Activated CD4-positive, alpha-beta memory T cell treated with anti-CD3 and anti-CD28 coated beads for 36 hours (primary cell): ENCODE measurements at regions not wholly inside any gene's neighbourhood (a gene's known extent, or its start where the extent isn't known, plus 50 kb on each side); places are given as distances from the start of the nearest gene placed in this dataset.

ENCODE experiments used
- CTCF ChIA-PET: fragments of 350-600 bp; sonication (Branson Sonifier 250); formaldehyde crosslinking; loops from one replicate; lab custom pipeline; 2021; ENCODE audit warnings: antibody characterized with exemption, inconsistent platforms; lab: Charles Lee
- POLR2A ChIA-PET: fragments of 350-600 bp; sonication (Branson Sonifier 250); formaldehyde crosslinking; loops from one replicate; lab custom pipeline; 2021; ENCODE audit warnings: antibody characterized with exemption; lab: Charles Lee
- DNase-seq: peaks from one replicate; pipeline ENCODE4 v3.0.0-alpha.2; 2020
- H3K27ac Mint-ChIP-seq: one replicate; pipeline ENCODE4 v1.8.0; 2021; ENCODE audit warnings: mixed read lengths
- H3K27me3 Mint-ChIP-seq: one replicate; pipeline ENCODE4 v1.8.0; 2021; ENCODE audit warnings: mixed read lengths
- H3K36me3 Mint-ChIP-seq: one replicate; pipeline ENCODE4 v1.8.0; 2021; ENCODE audit warnings: mixed read lengths
- H3K4me1 Mint-ChIP-seq: one replicate; pipeline ENCODE4 v1.8.0; 2021; ENCODE audit warnings: low read depth, mixed read lengths
- H3K4me3 Mint-ChIP-seq: one replicate; pipeline ENCODE4 v1.8.0; 2021; ENCODE audit warnings: mild to moderate bottlenecking, mixed read lengths
- H3K9me3 Mint-ChIP-seq: one replicate; pipeline ENCODE4 v1.8.0; 2021; ENCODE audit warnings: mixed read lengths
- intact Hi-C: fragments of 100-400 bp; cut with micrococcal nuclease; formaldehyde crosslinking; loops from one replicate; pipeline ENCODE4 v1.15.1; 2023

DNA sequence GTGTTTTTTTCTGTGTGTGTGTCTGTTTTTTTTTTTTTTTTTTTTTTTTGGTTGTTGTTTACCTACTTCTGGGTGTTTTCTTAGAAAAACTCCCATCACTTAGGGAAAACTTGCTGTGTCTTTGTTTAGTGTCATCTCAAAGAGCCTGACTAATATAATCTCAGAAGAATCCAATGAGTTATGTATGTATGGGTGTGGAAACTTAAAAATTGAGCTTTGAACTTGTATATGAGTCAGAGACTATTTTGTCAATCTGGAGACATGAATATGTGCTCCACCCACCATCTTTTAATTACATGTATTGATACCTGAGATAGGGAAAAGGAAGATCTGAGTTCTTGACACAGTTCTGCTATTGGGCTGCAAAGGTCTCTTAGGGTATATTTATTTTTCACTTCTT is 140.7 kb upstream of the SPRY2 start:
- Mint-ChIP-seq H3K9me3 (no peaks in the 10 kb centered on the region), H3K36me3 (no peaks in the 10 kb centered on the region), H3K4me3 (no peak overlapping the region), H3K4me1 (no peaks in the 10 kb centered on the region), H3K27me3 (no peaks in the 10 kb centered on the region), H3K27ac (no peak overlapping the region)
- intact Hi-C loops, result loop anchor here (1.0 kb wide), 1 partner anchor 11 kb away; no protein-coding TSS in a partner anchor
- POLR2A ChIA-PET, result no interaction called here
- CTCF ChIA-PET, result no interaction called here
- DNase-seq, result no peak

DNA sequence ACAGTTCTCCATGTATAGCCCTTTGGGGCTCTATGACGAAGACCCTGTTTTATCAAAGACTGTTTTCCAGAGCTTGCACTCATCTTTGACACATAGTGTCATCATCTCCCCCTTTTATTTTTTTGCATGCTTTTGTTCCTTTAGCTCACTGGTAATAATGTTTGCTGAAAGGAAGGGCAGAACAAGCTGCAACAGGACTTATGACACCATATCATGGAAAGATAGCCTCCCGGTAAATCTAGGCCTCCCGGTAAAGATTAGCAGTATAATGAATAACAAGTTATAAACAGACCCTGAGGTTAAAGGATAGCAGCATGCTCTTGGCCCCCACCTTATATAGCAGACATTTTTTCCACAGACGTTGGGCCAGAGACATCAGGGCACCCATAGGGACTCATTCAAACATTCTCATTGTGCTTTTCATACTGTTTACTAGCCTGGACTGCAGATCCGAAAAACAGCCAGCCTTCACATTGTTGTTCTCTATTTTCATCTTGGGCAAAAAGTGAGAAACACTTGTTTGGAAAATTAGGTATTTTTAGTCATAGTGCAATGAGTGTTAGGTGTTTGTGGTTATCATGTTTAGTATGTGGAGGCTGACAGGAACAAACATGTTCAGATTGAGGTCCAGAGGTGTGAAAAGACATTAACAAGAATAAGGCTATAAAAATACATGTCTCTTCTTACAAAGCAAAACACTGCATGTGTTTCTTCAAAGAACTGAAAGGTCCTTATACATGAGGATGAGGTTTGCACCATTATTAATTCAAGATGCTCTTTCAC is 136.9 kb upstream of the SPRY2 start:
- Mint-ChIP-seq H3K4me3 (no peak overlapping the region), H3K36me3 (no peaks in the 10 kb centered on the region), H3K27ac (no peak overlapping the region), H3K4me1 (no peaks in the 10 kb centered on the region), H3K9me3 (no peaks in the 10 kb centered on the region), H3K27me3 (no peaks in the 10 kb centered on the region)
- DNase-seq, result no peak
- intact Hi-C loops, result no loop called here
- ChIA-PET CTCF (no interaction called here), POLR2A (no interaction called here)

DNA sequence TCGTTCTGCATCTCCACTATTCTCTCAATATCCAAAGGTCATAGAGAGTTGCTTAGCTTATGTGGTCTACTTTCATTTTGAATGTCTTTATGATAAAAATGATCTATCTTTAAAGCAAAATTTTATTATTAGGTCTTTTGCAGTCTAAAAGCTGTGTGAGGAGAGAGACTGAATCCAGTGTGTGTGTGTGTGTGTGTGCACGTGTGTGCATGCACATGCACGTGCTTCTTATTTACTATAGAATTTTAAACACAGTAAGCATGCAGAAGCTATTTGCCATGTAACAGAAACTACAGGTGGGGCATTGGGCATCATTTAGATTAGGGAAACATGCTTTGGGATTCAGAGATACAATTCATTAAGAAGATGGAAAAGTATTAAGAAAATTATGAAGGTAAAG is 136.0 kb upstream of the SPRY2 start:
- CTCF ChIA-PET, result no interaction called here
- no peaks in the 10 kb centered on the region for H3K9me3 Mint-ChIP-seq

DNA sequence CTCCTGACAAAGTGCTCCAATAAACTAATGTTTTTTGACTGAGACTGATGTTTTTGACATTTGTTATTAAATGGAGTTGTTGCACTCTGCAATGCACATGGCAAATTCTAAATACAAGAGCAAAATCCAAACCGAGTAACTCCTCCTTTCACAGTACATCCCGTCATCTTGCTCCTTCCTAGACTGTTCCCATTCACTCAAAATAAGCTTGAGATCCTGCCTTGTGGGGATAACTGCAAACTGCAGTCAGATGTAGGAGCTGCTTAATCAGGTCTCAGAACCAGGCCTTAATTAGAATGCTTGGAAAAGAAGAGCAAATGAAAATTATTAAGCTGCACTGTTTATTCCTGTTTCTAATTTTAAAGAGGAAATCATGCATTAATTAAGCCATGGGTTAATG is 134.8 kb upstream of the SPRY2 start:
- intact Hi-C loops, result no loop called here
- no peaks in the 10 kb centered on the region for H3K9me3 Mint-ChIP-seq
- H3K36me3 Mint-ChIP-seq, result no peaks in the 10 kb centered on the region
- H3K4me3 Mint-ChIP-seq, result no peak overlapping the region
- H3K4me1 Mint-ChIP-seq, result no peaks in the 10 kb centered on the region
- DNase-seq, result no peak
- POLR2A ChIA-PET, result no interaction called here
- no peaks in the 10 kb centered on the region for H3K27me3 Mint-ChIP-seq
- CTCF ChIA-PET, result no interaction called here
- H3K27ac Mint-ChIP-seq, result no peak overlapping the region

More for the DNA sequence above, 136.0 kb upstream of the SPRY2 start:
- Mint-ChIP-seq H3K4me1 (no peaks in the 10 kb centered on the region), H3K27ac (no peak overlapping the region), H3K36me3 (no peaks in the 10 kb centered on the region), H3K4me3 (no peak overlapping the region), H3K27me3 (no peaks in the 10 kb centered on the region)
- DNase-seq, result no peak
- intact Hi-C loops, result no loop called here
- POLR2A ChIA-PET, result no interaction called here

DNA sequence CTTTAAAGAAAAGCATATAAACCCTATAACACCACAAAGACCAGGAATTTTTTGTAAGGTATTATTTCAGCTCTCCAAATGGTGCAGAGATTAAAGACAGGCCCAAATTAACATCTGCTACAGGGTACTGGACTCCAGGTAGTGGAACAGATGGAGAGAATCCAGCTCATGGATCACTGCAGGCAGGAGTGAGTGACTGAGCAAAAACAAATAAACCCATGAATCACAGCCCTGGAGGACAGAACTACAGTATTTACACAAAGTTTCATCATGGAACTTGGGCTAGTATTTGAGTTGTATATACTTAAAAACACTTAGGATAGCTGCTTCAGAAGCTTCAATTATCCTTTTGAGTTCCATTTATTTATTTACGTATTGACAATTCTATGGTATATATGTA is 132.8 kb upstream of the SPRY2 start:
- Mint-ChIP-seq H3K4me3 (no peak overlapping the region), H3K9me3 (no peaks in the 10 kb centered on the region), H3K27ac (no peak overlapping the region), H3K36me3 (no peaks in the 10 kb centered on the region), H3K27me3 (no peaks in the 10 kb centered on the region), H3K4me1 (no peaks in the 10 kb centered on the region)
- no peak for DNase-seq
- POLR2A ChIA-PET, result no interaction called here
- CTCF ChIA-PET, result no interaction called here
- intact Hi-C loops, result no loop called here

DNA sequence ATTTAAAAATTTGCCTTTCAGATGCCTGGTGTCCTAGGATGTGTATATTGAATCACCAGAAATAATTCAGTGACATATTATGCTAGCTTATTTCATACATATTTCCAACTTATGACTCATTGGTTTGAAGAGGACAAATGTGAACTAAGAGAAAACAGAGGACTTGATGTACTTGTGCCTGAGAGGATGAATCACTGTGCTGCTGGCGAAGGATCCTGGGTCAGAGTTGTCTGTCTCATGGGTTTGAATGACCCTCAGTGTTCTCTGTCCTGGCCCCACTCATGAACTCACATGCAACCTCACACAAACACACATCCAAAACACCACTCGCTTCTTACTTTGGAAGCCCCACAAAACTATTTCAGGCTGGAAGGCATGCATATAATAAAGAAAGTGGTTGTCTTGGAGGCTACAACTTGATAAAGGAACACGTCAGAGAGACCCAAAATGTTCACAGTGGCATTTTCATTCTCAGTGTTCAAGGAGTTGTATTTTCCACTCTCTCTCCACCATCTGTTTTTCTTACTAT is 129.0 kb upstream of the SPRY2 start:
- H3K36me3 Mint-ChIP-seq, result no peaks in the 10 kb centered on the region
- H3K9me3 Mint-ChIP-seq, result no peaks in the 10 kb centered on the region
- no peaks in the 10 kb centered on the region for H3K27me3 Mint-ChIP-seq
- DNase-seq, result no peak
- intact Hi-C loops, result loop anchor here (1.0 kb wide), 1 partner anchor 11 kb away; no protein-coding TSS in a partner anchor
- ChIA-PET CTCF (no interaction called here), POLR2A (no interaction called here)
- no peak overlapping the region for H3K27ac Mint-ChIP-seq
- H3K4me3 Mint-ChIP-seq, result no peak overlapping the region
- H3K4me1 Mint-ChIP-seq, result no peaks in the 10 kb centered on the region

DNA sequence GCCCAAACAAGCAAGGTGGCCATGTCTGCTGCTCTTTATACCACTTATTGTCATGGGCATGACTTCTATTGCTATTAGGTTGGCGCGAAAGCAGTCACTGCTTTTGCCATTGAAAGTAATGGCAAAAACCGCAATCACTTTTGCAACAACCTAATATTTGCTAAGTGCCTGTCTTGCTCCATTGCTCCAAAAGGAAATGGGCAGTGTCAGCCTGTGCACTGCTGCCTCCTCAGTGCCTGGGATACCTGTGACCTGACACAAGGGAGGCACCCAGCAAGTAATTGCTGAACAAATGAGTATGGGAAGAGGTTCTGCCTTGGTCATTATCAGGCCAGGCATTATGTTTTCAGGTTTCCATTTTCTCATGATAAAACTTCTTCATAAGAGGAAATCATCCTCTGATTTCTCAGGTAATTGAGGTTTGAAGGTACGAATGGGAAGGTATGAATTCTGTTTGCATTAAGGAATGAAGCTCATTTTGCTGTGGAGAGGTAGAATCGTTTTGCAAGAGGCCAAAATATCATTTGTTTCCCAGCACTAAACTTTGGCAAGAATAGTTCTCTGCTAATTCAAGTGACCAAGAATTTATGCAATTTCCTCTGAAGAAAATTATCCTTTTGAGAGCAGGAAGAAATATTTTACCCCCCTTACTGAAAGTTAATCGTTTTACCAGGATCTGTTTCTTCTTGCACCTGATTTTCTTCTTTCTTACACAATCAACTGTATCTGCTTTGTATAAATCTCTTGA is 128.4 kb upstream of the SPRY2 start:
- POLR2A ChIA-PET, result no interaction called here
- Mint-ChIP-seq H3K4me1 (no peaks in the 10 kb centered on the region), H3K9me3 (no peaks in the 10 kb centered on the region), H3K36me3 (no peaks in the 10 kb centered on the region), H3K27ac (no peak overlapping the region), H3K4me3 (no peak overlapping the region), H3K27me3 (no peaks in the 10 kb centered on the region)
- CTCF ChIA-PET, result no interaction called here
- no peak for DNase-seq
- intact Hi-C loops, result no loop called here

DNA sequence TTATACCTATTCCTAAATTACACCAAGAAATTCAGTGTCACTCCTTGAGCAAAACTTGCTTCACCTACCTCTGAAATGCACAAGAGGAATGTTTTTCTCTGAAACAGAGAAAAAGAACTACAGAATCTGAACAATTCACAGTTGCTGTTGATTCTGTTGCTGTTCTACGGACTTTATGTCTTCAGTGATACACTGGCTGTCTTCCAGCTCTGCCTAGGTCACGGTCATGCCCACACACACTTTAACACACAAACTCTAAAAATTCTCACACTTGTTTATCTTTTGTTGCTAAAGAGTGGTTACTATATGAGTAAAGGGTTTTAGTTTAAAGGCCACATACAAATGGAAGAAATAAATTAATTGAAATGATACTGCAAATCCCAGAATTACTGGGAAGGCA is 124.4 kb upstream of the SPRY2 start:
- H3K4me3 Mint-ChIP-seq, result no peak overlapping the region
- H3K27ac Mint-ChIP-seq, result no peak overlapping the region
- no peaks in the 10 kb centered on the region for H3K9me3 Mint-ChIP-seq
- no peaks in the 10 kb centered on the region for H3K27me3 Mint-ChIP-seq
- no peaks in the 10 kb centered on the region for H3K36me3 Mint-ChIP-seq
- ChIA-PET CTCF (no interaction called here), POLR2A (no interaction called here)
- no peaks in the 10 kb centered on the region for H3K4me1 Mint-ChIP-seq
- DNase-seq, result no peak
- intact Hi-C loops, result no loop called here

DNA sequence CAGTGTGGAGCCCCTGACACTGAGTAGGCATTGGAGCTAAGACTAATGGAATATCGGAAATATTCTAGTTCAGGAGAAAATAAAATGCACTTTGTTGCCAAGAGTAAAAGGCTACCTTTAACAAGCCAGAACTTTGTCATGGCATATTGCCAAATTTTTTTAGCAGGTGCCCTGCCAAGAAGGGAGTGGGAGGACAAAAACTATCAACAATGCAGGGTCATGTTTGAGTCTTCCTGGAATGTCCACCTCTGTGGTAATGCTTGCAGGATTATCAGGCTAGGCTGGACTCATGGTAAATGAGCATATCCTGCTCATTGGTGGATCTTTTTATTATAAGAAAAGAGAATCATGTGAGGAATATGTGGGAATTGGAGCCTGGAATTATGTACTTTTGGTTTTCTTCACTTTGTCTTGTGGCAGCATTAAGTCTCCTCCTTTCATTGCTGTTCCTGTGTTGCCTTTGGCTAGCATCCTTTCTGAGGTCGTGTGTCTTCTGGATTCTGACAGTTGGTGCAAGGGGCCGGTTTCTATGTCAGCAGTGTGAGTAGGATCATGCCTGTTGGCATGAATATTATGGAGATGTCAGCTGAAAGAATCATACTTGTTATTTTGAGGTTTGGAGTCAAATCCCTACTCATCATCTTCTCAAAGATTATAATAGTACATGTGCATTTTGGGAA is 122.9 kb upstream of the SPRY2 start:
- no peaks in the 10 kb centered on the region for H3K4me1 Mint-ChIP-seq
- no peak overlapping the region for H3K27ac Mint-ChIP-seq
- no peaks in the 10 kb centered on the region for H3K9me3 Mint-ChIP-seq
- intact Hi-C loops, result no loop called here
- CTCF ChIA-PET, result no interaction called here
- H3K36me3 Mint-ChIP-seq, result no peaks in the 10 kb centered on the region
- H3K4me3 Mint-ChIP-seq, result no peak overlapping the region
- DNase-seq, result no peak
- POLR2A ChIA-PET, result interaction anchor here (0.6 kb wide), 1 partner anchor 541 kb away, joined by 3 read pairs; no protein-coding TSS in a partner anchor
- H3K27me3 Mint-ChIP-seq, result no peaks in the 10 kb centered on the region

DNA sequence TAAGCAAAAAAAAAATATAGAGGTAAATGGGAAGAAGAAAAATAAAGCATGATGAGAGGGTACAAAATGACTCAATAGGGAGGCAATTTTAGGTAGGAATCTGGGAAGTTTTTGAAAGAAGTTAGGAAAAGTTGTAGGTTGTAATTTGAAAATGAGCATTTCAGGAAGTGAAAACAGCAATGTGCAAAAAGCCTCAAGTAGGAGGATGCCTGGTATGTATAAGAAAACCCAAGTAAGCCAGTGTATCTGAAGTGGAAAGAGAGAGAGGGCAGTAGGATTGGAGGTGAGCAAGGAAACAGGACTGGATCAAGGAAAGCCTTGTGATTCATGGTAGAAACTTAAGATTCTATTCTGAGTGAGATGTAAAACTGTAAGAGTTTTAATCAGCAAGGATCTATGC is 121.6 kb upstream of the SPRY2 start:
- Mint-ChIP-seq H3K36me3 (no peaks in the 10 kb centered on the region), H3K27ac (no peak overlapping the region), H3K4me3 (no peak overlapping the region), H3K27me3 (no peaks in the 10 kb centered on the region), H3K9me3 (no peaks in the 10 kb centered on the region), H3K4me1 (no peaks in the 10 kb centered on the region)
- DNase-seq, result no peak
- intact Hi-C loops, result no loop called here
- ChIA-PET POLR2A (no interaction called here), CTCF (no interaction called here)

DNA sequence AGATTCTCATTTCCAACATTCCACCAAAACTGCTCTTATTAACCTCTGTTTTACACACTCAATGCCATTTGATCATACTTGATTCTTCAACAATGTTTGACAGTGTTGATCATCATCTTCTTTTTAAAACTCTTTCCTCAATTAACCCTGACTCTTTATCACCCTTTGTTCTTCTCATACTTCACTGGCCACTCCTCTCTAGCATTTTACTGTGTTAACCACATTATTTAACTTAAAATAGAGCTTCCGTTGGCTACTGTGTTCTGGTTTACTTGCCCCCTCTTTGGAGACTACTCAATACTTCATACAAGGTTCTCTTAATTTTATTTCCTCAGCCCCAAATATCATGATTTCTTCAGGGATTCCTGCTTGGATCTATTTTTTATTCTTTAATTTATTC is 121.1 kb upstream of the SPRY2 start:
- H3K36me3 Mint-ChIP-seq, result no peaks in the 10 kb centered on the region
- CTCF ChIA-PET, result no interaction called here
- no peaks in the 10 kb centered on the region for H3K9me3 Mint-ChIP-seq
- no peak overlapping the region for H3K4me3 Mint-ChIP-seq
- H3K27me3 Mint-ChIP-seq, result no peaks in the 10 kb centered on the region
- H3K27ac Mint-ChIP-seq, result no peak overlapping the region
- no peak for DNase-seq
- no peaks in the 10 kb centered on the region for H3K4me1 Mint-ChIP-seq
- POLR2A ChIA-PET, result no interaction called here
- intact Hi-C loops, result no loop called here

DNA sequence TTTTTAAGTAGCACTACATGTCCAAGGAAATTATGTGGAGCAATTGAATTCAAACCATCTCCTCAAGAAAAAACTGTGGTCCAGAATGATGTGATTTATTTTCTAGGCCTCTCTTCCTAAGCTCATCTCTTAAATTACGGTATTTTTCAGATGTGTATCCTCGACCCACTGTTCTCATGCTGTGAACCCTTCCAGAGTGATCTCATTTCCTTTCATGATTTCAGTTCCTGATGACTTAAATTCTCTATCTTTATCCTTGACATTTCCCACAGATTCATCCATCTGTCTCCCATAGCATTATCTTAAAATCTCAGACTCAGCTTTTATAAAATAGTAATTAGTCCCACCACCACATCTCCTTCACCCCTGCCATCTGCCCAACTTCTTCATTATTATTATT is 117.6 kb upstream of the SPRY2 start:
- H3K4me3 Mint-ChIP-seq, result no peak overlapping the region
- CTCF ChIA-PET, result no interaction called here
- no peaks in the 10 kb centered on the region for H3K36me3 Mint-ChIP-seq
- H3K27me3 Mint-ChIP-seq, result no peaks in the 10 kb centered on the region
- intact Hi-C loops, result no loop called here
- DNase-seq, result no peak
- no peaks in the 10 kb centered on the region for H3K4me1 Mint-ChIP-seq
- H3K9me3 Mint-ChIP-seq, result peaks cover 10% of the 10 kb centered on the region
- H3K27ac Mint-ChIP-seq, result no peak overlapping the region
- POLR2A ChIA-PET, result no interaction called here
